Stimulated activated CD4-positive, alpha-beta T cell treated with anti-CD3 and anti-CD28 coated beads, Interleukin-1b, Interleukin-23, amount 100 ng/mL, for 48 hours (primary cell): ENCODE measurements at regions not wholly inside any gene's neighbourhood (a gene's known extent, or its start where the extent isn't known, plus 50 kb on each side); places are given as distances from the start of the nearest gene placed in this dataset.
"Not testable (repeated sequence)": the region's sequence is repeated elsewhere in the genome, so short reads cannot be mapped to it uniquely, and the experiment has no call there.

ENCODE experiments used
- DNase-seq: peaks from one replicate; pipeline ENCODE4 v3.0.0-alpha.2; 2020

- no peak for DNase-seq
Measured at GRCh38 chr7:110187877-110188554, 902.9 kb upstream of the LRRN3 start.

GRCh38 chr7:110204527-110204926 lies 886.4 kb upstream of the LRRN3 start:
- no peak for DNase-seq

GRCh38 chr7:110205899-110206298 lies 885.0 kb upstream of the LRRN3 start:
- DNase-seq, result no peak

- DNase-seq, result no peak
Measured at GRCh38 chr7:110209884-110210283, 881.0 kb upstream of the LRRN3 start.

GRCh38 chr7:110210941-110211608 lies 879.9 kb upstream of the LRRN3 start:
- no peak for DNase-seq

GRCh38 chr7:110224643-110225042 lies 866.3 kb upstream of the LRRN3 start:
- no peak for DNase-seq

GRCh38 chr7:110246118-110246517 lies 844.8 kb upstream of the LRRN3 start:
- no peak for DNase-seq

GRCh38 chr7:110253093-110253492 lies 837.8 kb upstream of the LRRN3 start:
- DNase-seq, result no peak

GRCh38 chr7:110257673-110258072 lies 833.3 kb upstream of the LRRN3 start:
- no peak for DNase-seq

GRCh38 chr7:110262251-110262650 lies 828.7 kb upstream of the LRRN3 start:
- no peak for DNase-seq

- DNase-seq, result no peak
Measured at GRCh38 chr7:110264288-110264687, 826.6 kb upstream of the LRRN3 start.

- DNase-seq, result no peak
Measured at GRCh38 chr7:110281362-110281761, 809.6 kb upstream of the LRRN3 start.

- no peak for DNase-seq
Measured at GRCh38 chr7:110283056-110283455, 807.9 kb upstream of the LRRN3 start.

GRCh38 chr7:110291430-110291829 lies 799.5 kb upstream of the LRRN3 start:
- DNase-seq, result no peak

GRCh38 chr7:110296321-110296720 lies 794.6 kb upstream of the LRRN3 start:
- DNase-seq, result no peak

GRCh38 chr7:110307776-110308175 lies 783.2 kb upstream of the LRRN3 start:
- DNase-seq, result no peak

- DNase-seq, result no peak
Measured at GRCh38 chr7:110308791-110309190, 782.1 kb upstream of the LRRN3 start.

- no peak for DNase-seq
Measured at GRCh38 chr7:110309941-110310340, 781.0 kb upstream of the LRRN3 start.

- DNase-seq, result no peak
Measured at GRCh38 chr7:110311556-110311955, 779.4 kb upstream of the LRRN3 start.

- DNase-seq, result no peak
Measured at GRCh38 chr7:110317541-110318265, 773.2 kb upstream of the LRRN3 start.

GRCh38 chr7:110320285-110320684 lies 770.6 kb upstream of the LRRN3 start:
- DNase-seq, result not testable (repeated sequence)

- no peak for DNase-seq
Measured at GRCh38 chr7:110322796-110323195, 768.1 kb upstream of the LRRN3 start.

- no peak for DNase-seq
Measured at GRCh38 chr7:110326966-110327365, 764.0 kb upstream of the LRRN3 start.

- no peak for DNase-seq
Measured at GRCh38 chr7:110336423-110336822, 754.5 kb upstream of the LRRN3 start.
